Adrenal gland (tissue), 5 donors: ENCODE measurements at regions not wholly inside any gene's neighbourhood (a gene's known extent, or its start where the extent isn't known, plus 50 kb on each side); places are given as distances from the start of the nearest gene placed in this dataset.

Experiments used
- POLR2A ChIP-seq, 2 donors: fragments of 450-650 bp; IDR thresholded peaks; one replicate each; pipeline ENCODE4 v1.6.1; 2017; ENCODE audit warnings: antibody characterized with exemption in 2 of 2, mild to moderate bottlenecking in 2 of 2, moderate library complexity in 1 of 2
- TF ChIP-seq, protein P1 (sequence below), 6 experiments: fragments of 450-650 bp in 4 of 6; fragments of 200-600 bp in 2 of 6; sonication (generic) in 1 of 6; IDR thresholded peaks; 1 replicate in 5 of 6; 2 replicates in 1 of 6; pipeline versions ENCODE4 v1.5.1 to v1.8.0; 2016 to 2021; ENCODE audit warnings: antibody characterized with exemption in 6 of 6, mild to moderate bottlenecking in 2 of 6, moderate library complexity in 1 of 6
- donor health status: DM: no; HTN: no; CAD: no.

DNA sequence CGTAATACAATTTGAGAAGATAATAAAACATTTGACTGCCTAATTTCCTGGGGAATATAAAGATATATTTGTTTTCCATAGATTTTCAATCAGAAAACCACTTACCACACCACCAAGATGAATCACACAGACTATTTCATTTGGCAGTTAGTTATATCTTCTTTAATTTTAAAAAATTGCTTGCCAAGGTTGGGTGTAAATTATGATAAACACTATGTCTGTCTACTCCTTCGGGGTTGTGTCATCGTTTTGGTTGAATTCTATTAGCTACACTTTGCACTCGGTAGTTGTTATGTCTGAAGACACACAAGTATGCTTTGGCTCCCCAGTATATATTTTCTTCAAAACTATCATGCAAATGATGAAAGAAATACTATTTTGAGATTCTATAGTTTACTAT lies 594.8 kb upstream of the SEMA3D start:
- TF ChIP-seq, protein P1, sequence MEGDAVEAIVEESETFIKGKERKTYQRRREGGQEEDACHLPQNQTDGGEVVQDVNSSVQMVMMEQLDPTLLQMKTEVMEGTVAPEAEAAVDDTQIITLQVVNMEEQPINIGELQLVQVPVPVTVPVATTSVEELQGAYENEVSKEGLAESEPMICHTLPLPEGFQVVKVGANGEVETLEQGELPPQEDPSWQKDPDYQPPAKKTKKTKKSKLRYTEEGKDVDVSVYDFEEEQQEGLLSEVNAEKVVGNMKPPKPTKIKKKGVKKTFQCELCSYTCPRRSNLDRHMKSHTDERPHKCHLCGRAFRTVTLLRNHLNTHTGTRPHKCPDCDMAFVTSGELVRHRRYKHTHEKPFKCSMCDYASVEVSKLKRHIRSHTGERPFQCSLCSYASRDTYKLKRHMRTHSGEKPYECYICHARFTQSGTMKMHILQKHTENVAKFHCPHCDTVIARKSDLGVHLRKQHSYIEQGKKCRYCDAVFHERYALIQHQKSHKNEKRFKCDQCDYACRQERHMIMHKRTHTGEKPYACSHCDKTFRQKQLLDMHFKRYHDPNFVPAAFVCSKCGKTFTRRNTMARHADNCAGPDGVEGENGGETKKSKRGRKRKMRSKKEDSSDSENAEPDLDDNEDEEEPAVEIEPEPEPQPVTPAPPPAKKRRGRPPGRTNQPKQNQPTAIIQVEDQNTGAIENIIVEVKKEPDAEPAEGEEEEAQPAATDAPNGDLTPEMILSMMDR (IDR thresholded peaks at IDR 0.05): no peak
- no peak for TF ChIP-seq POLR2A (IDR thresholded peaks at IDR 0.05)
